ENCODE measurements at regions not wholly inside any gene's neighbourhood (a gene's known extent, or its start where the extent isn't known, plus 50 kb on each side); places are given as distances from the start of the nearest gene placed in this dataset.

DNA sequence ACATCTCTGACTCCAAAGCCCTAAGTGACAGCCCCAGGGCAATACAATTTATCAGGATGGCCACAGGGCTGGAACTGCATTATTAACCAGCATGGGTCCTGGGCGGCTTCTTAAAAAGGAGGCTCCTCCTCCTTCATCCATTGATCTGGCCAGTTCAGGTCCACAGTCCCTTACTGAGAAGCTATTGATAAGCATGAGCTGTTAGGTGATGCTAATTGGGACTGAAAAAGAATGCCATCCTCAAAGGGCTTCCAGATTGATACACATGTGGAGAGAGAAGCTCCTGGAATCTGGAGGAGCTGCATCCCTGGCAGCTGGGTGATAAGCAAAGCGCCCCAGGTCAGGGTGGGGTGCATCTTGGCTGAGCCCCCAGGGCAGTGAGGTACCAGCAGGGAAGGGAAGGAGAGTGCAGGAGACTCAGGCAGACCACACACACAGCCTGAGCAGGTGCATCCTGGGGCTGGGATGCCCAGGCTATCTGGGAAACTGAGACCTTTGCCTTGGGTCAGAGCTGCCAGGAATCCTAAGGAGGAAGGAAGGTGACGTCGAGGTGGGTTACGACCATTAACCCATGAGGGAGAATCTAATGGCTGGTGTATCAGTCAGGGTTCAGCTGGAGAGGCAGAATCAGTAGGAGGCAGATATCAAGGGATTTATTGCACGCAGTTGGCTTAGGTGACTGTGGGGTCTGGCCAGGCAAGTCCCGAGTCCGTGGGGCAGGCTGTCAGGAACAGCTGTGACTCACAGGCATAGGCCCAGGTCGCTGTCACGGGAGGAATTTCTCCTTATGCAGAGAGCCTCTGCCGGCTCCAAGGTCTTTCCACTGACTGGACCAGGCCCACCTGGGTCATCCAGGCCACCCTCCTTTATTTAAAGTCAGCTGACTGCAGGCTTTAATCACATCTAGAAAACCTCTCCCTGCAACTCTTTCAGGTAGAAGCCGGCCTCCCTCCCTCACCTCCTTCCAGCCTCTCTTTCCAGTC lies 261.2 kb downstream of the BMP7 start:
- POLR2A ChIA-PET, result no interaction called here
- TF ChIP-seq, protein P1, sequence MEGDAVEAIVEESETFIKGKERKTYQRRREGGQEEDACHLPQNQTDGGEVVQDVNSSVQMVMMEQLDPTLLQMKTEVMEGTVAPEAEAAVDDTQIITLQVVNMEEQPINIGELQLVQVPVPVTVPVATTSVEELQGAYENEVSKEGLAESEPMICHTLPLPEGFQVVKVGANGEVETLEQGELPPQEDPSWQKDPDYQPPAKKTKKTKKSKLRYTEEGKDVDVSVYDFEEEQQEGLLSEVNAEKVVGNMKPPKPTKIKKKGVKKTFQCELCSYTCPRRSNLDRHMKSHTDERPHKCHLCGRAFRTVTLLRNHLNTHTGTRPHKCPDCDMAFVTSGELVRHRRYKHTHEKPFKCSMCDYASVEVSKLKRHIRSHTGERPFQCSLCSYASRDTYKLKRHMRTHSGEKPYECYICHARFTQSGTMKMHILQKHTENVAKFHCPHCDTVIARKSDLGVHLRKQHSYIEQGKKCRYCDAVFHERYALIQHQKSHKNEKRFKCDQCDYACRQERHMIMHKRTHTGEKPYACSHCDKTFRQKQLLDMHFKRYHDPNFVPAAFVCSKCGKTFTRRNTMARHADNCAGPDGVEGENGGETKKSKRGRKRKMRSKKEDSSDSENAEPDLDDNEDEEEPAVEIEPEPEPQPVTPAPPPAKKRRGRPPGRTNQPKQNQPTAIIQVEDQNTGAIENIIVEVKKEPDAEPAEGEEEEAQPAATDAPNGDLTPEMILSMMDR (IDR thresholded peaks at IDR 0.05; ENCODE audit: control extremely low read depth, extremely low read depth, low read depth, missing control alignments), result no peak
- no peak for DNase-seq (ENCODE audit: extremely low spot score)
- CTCF ChIA-PET, result interaction anchor here (1.7 to 1.8 kb wide), 2 partner anchors 10 kb away, joined by 5 to 6 read pairs; no protein-coding TSS in a partner anchor

DNA sequence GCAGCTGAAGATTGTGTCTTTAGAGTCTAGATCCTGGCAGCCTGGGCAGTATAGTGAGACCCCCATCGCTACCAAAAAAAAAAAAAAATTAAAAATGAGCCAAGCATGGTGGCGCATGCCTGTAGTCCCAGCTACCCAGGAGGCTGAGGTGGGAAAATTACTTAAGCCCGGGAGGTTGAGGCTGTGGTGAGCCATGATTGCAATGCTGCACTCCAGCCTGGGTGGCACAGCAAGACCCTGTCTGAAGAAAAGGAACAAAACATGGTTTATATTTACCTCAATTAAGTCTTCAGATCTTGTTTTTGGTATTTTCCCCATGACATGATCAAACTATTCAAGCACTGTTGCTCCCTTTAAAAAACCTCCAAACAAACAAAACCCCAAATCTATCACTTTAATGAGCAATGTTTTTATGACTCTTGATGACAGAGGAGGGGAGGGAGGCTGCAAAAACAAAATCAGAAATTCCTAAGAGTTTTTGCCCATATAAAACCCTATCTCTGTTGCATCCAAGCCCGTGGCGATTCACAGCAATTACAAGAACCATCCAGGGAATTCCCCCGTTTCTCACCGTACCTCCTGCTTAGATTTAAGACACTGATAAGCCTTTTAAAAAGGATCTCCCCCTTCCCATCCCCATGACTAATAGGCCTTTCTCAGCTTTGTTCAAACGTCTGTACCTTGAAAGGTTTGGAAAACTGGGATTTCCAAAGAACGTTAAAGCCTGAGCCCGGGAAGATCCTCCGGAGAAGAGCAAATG lies 259.9 kb downstream of the BMP7 start:
- no peak for DNase-seq (ENCODE audit: extremely low spot score)
- TF ChIP-seq, protein P1 (IDR thresholded peaks at IDR 0.05; ENCODE audit: control extremely low read depth, extremely low read depth, low read depth, missing control alignments), result no peak
- POLR2A ChIA-PET, result no interaction called here
- CTCF ChIA-PET, result interaction anchor here (1.7 kb wide), 1 partner anchor 12 kb away, joined by 6 read pairs; no protein-coding TSS in a partner anchor

DNA sequence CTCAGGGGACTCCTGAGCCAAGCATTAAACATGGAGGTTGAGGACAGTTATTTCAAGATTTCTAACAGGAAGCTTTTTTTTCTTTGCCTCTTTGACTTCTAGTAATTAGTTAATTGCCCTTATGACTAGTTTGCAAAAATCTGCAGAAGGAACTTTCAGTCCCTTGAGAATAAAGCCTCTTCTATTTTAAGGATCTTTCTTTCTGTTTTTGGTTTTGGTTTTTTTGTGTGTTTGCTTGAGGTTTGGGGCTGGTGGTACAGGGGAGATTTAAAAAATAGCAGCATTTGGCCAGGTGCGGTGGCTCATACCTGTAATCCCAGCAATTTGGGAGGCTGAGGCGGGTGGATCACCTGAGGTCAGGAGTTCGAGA lies 259.3 kb downstream of the BMP7 start:
- ChIA-PET CTCF (interaction anchor here (1.7 kb wide), 1 partner anchor 12 kb away, joined by 6 read pairs; no protein-coding TSS in a partner anchor), POLR2A (no interaction called here)
- TF ChIP-seq, protein P1 (IDR thresholded peaks at IDR 0.05; ENCODE audit: control extremely low read depth, extremely low read depth, low read depth, missing control alignments), result no peak
- DNase-seq (ENCODE audit: extremely low spot score), result no peak

DNA sequence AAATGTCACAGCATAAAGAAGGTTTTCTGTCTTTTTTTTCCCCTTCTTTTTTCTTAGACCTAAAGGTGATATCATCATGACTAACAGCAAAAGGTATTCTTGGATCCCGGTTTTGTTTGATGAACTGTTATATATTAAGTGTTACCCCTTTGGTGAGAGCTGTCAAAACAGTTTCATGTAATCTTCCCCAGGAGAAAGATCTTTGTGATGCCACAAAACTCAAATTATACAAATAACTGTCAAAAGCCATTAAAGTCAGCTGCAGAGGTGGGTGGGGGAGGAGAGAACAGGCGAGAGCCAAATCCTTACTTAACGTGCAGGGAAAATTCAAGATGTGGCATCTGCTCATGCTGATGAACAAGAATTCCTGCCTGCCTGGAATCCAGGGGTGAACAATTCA lies 258.2 kb downstream of the BMP7 start:
- ChIA-PET CTCF (no interaction called here), POLR2A (no interaction called here)
- TF ChIP-seq, protein P1 (IDR thresholded peaks at IDR 0.05; ENCODE audit: control extremely low read depth, extremely low read depth, low read depth, missing control alignments), result no peak
- DNase-seq (ENCODE audit: extremely low spot score), result no peak

DNA sequence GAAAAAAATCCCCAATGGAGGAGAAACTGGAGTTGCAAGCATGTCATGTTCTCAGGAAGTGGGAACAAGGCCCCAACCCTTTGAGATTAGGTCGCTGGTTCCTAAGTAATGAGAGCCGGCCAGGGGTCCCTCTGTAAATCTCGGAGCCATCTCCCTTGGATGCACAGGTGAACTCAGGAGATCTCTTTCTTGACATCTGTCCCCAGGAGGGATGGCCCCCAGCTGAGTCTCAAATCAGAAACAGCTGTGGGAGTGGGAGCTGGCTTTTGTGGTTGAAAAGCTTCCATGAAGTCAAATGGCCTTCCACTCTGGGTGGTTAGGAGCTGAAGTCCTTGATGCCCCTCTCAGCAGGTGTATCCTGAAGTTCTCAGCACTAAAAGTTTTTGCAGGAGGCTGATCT lies 257.1 kb downstream of the BMP7 start:
- ChIA-PET POLR2A (no interaction called here), CTCF (no interaction called here)
- TF ChIP-seq, protein P1 (IDR thresholded peaks at IDR 0.05; ENCODE audit: control extremely low read depth, extremely low read depth, low read depth, missing control alignments), result no peak
- DNase-seq (ENCODE audit: extremely low spot score), result no peak

DNA sequence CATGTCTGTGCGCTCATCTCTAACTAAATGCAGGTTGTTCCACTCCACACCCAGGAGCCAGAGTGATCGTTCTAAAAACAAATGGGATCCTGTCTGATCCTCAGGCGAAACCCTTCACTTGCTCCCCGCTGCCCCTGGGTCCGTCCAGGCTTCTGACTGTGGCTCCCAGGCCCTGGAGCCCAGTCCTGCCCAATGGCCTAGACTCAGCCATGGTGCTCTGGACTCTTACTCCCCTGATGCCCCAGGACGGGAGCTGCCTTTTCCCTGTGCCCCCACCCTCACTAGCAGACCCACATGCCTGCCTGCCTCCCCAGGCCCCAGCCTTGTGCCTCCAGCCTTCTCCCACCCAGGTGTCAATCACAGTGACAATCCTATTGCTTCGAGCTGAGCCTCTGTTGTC lies 256.7 kb downstream of the BMP7 start:
- ChIA-PET CTCF (no interaction called here), POLR2A (interaction anchor here (0.6 kb wide), 1 partner anchor 30 kb away, joined by 3 read pairs; no protein-coding TSS in a partner anchor)
- DNase-seq (ENCODE audit: extremely low spot score), result no peak
- TF ChIP-seq, protein P1 (IDR thresholded peaks at IDR 0.05; ENCODE audit: control extremely low read depth, extremely low read depth, low read depth, missing control alignments), result no peak
